Heart left ventricle (tissue), 16 donors: ENCODE measurements at regions not wholly inside any gene's neighbourhood (a gene's known extent, or its start where the extent isn't known, plus 50 kb on each side); places are given as distances from the start of the nearest gene placed in this dataset.

Source experiments
- ATAC-seq, 4 donors: fragments of 200-7000 bp; cut with Tn5 transposase; one replicate each; pipeline ENCODE4 v1.9.1; 2020 to 2022; ENCODE audit warnings: moderate library complexity in 4 of 4, mild to moderate bottlenecking in 3 of 4, moderate number of reproducible peaks in 1 of 4
- DNase-seq, 5 donors: peaks; one replicate each; pipeline ENCODE4 v3.0.0-alpha.2; 2020
- H3K27ac ChIP-seq, 12 donors: fragments of 200-600 bp; sonication (generic) in 4 of 12; one replicate each; pipeline versions ENCODE4 v1.5.0 to v1.8.0; 2016 to 2022; ENCODE audit warnings: mild to moderate bottlenecking in 2 of 12
- H3K27me3 ChIP-seq, 9 donors: fragments of 200-600 bp; sonication (generic) in 2 of 9; one replicate each; pipeline versions ENCODE4 v1.5.1 to v1.8.0; 2016 to 2022; ENCODE audit warnings: mild to moderate bottlenecking in 3 of 9
- H3K36me3 ChIP-seq, 9 donors: fragments of 200-600 bp; sonication (generic) in 2 of 9; one replicate each; pipeline versions ENCODE4 v1.5.0 to v1.8.0; 2018 to 2022; ENCODE audit warnings: mild to moderate bottlenecking in 2 of 9
- H3K4me1 ChIP-seq, 12 donors: fragments of 200-600 bp; sonication (generic) in 4 of 12; one replicate each; pipeline versions ENCODE4 v1.5.0 to v1.8.0; 2016 to 2022; ENCODE audit warnings: mild to moderate bottlenecking in 3 of 12
- H3K4me3 ChIP-seq, 12 donors: fragments of 200-600 bp; sonication (generic) in 4 of 12; one replicate each; pipeline versions ENCODE4 v1.5.0 to v1.8.0; 2017 to 2022; ENCODE audit warnings: mild to moderate bottlenecking in 9 of 12, moderate library complexity in 4 of 12
- H3K9me3 ChIP-seq, 12 donors: fragments of 200-600 bp; sonication (generic) in 4 of 12; one replicate each; pipeline versions ENCODE4 v1.5.0 to v1.8.0; 2016 to 2022; ENCODE audit warnings: mild to moderate bottlenecking in 1 of 12
- POLR2A ChIP-seq, 2 donors: fragments of 450-650 bp; IDR thresholded peaks; one replicate each; pipeline ENCODE4 v1.6.1; 2017; ENCODE audit warnings: antibody characterized with exemption in 2 of 2, mild to moderate bottlenecking in 2 of 2, moderate library complexity in 2 of 2
- WGBS, 4 donors: extraction: QIAGEN DNeasy Blood & Tissue Kit in 2 of 4; methylation state at CpG; one replicate each; pipeline versions ENCODE4 v1.1.5 to v1.1.7; 2013 to 2018; 5-methylcytosine and 5-hydroxymethylcytosine counted together
- intact Hi-C, 10 donors: fragments of 100-400 bp; cut with DNase I; formaldehyde crosslinking; loops; one replicate each; pipeline versions ENCODE4 v1.11.1 to v1.14.2; 2022
- TF ChIP-seq, protein P1 (sequence below), 12 donors: fragments of 200-600 bp; sonication (generic) in 4 of 12; IDR thresholded peaks; one replicate each; pipeline versions ENCODE4 v1.5.0 to v1.8.0; 2018 to 2022; ENCODE audit warnings: antibody characterized with exemption in 12 of 12, mild to moderate bottlenecking in 5 of 12
- donor health status: ischemic (EF 13 %, LVEDD 7.1; RV severe dilation, severe dysfunction).
- donor health status: healthy with polysubstance abuse.
- donor health status: DM: no; HTN: yes; CAD: no.
- donor health status: DM: no; HTN: no; CAD: no.
- donor health status: ischemic (EF 25% LVEDD 6.9; RV normal size, moderate dysfunction).
- donor health status: ischemic (EF 25% LVEDD 5.7; RV mildly dilated, moderate dysfunction).
- donor health status: healthy.
- donor health status: DM: yes; HTN: yes; CAD: no.
- donor health status: ischemic (EF 35%, LVEDD 5.7; RV mildly dilated, moderate dysfunction).
- donor health status: nonischemic (EF 11% LVEDD 7.7; RV severe dilation, severe dysfunction).
- donor health status: DM: yes; HTN: yes; CAD: no.
- donor health status: PGD.
- donor health status: ischemic (EF 29% LVEDD 5.4; RV normal size, mild dysfunction).
- donor health status: nonischemic (EF 23%, LVEDD 6.1; RV moderate dilation, normal function).

DNA sequence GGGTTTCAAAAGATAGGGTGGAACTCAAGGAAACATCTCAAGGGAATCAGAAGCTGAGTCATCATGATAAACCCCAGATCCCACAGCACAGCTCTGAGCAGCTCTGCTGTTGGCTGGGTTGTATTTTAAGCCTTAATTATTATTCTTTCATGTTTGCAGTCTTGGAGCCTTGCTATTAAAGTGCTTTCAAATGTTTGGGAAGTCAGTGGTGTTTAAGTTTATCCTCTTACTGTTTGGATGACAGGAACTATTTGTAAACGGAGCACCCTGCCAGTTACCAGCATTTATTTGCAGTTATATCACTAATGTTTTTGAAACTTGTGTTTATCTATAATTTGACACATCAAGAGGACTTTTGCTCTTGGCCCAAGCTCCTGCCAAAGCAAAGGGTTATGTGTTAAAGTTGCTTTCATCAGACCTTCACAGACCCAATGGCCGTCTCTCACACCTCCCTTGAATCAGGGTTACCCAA is 141.1 kb upstream of the SPDL1 start:
- ATAC-seq (no peak), DNase-seq (no peak)
- Histone ChIP-seq H3K27ac (no peak overlapping the region), H3K27me3 (peaks cover 0 to 9% (median 0%) of the 10 kb centered on the region in 9 donors), H3K36me3 (no peaks in the 10 kb centered on the region), H3K4me3 (no peak overlapping the region), H3K9me3 (no peaks in the 10 kb centered on the region), H3K4me1 (peaks cover 0 to 19% (median 9%) of the 10 kb centered on the region in 12 donors)
- TF ChIP-seq POLR2A (IDR thresholded peaks at IDR 0.05), result no peak
- TF ChIP-seq, protein P1, sequence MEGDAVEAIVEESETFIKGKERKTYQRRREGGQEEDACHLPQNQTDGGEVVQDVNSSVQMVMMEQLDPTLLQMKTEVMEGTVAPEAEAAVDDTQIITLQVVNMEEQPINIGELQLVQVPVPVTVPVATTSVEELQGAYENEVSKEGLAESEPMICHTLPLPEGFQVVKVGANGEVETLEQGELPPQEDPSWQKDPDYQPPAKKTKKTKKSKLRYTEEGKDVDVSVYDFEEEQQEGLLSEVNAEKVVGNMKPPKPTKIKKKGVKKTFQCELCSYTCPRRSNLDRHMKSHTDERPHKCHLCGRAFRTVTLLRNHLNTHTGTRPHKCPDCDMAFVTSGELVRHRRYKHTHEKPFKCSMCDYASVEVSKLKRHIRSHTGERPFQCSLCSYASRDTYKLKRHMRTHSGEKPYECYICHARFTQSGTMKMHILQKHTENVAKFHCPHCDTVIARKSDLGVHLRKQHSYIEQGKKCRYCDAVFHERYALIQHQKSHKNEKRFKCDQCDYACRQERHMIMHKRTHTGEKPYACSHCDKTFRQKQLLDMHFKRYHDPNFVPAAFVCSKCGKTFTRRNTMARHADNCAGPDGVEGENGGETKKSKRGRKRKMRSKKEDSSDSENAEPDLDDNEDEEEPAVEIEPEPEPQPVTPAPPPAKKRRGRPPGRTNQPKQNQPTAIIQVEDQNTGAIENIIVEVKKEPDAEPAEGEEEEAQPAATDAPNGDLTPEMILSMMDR (IDR thresholded peaks at IDR 0.05), result no peak
- intact Hi-C loops, result no loop called here
- 7 to 27% (median 18%) methylated on average over 2 of the region's 2 CpGs for WGBS, 4 donors

DNA sequence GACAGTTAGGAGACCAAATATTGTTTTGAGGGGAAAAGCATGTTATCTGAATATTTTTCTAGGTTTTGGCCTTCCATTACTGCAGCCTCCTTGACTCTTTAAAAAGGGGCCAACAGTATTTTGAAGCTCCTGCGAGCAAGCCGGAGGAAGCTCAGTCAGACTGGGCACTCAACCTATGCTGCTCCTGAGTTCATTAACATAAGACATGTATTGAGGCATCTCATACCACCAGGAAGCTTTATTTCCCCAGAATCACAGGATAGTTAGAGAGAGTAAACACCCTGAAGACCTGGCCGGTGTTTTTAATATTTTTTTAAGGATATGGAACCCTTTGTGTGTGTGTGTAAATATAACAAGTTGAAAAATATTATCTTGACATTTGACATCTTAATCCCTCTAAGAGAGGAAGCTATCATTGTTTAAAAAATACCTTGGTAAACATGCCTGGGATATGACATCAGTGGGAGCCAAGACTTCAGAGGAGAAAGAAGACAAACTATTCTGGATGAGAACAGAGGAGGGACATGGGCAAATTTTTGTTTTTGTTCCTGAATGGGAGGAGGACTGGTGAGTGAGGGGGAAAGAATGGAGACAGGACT is 139.3 kb upstream of the SLIT3 start:
- TF ChIP-seq, protein P1 (IDR thresholded peaks at IDR 0.05), result no peak
- no peak for TF ChIP-seq POLR2A (IDR thresholded peaks at IDR 0.05)
- DNase-seq (no peak), ATAC-seq (no peak)
- WGBS, 4 donors, result 54 to 68% (median 65%) methylated on average over 3 of the region's 3 CpGs
- Histone ChIP-seq H3K27ac (no peak overlapping the region), H3K4me1 (peaks cover 0 to 19% (median 9%) of the 10 kb centered on the region in 12 donors), H3K27me3 (peaks cover 0 to 12% (median 0%) of the 10 kb centered on the region in 9 donors), H3K4me3 (no peak overlapping the region), H3K9me3 (no peaks in the 10 kb centered on the region), H3K36me3 (no peaks in the 10 kb centered on the region)
- intact Hi-C loops, result no loop called here

DNA sequence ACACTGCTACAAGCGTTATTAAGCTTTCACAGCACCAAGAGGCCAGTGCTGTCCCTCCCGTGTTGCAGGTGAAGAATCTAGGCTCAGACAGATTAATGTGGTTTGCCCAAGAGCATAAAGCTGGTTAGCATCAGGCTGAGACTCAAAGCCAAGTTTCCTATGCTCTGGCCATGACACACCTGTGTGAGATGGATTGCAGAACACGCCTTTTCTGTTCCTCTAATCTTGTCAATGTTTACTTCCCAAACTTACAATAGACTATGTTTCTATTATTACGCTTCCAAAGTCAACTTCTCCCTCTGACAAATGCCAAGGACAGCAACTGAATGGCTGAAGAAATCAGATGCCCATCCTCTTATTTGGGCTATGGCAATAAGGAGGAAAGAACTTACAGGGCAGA is 138.4 kb upstream of the SLIT3 start:
- no peaks in the 10 kb centered on the region for H3K9me3 ChIP-seq

DNA sequence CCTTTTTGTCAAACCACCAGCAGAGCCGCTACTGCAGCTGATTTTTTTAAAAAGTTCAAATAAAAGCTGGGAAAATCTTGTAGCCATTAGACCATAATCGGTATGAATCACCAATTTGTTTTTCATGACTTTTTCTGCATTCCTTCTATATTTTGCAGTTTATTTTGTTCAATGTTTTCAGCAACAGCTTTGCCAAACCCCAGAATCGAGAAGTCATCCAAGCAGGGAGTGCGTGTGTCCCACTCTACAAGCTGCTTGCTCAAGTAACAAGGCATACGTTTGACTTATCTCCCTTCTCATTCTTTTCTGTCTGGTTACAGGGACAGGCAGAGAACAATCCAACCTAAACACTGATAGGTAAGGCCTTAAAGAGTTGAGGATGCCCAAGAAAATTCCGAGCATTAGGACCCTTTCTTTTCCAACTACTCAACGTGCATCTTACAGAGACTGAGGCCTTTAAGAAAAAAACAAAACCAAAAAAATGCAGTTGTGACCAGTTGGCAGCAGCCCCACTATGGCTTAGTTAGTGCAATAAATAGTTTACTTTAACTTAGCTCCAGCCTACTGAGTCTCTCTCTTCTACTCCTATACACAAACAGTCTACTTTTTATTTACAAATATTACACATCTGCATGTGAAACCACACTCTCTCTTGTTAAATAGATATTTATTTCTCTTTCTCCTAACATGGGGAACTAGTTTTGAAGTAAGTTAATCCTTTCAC is 134.7 kb upstream of the SLIT3 start:
- Histone ChIP-seq H3K4me1 (peaks cover 0 to 4% (median 0%) of the 10 kb centered on the region in 12 donors), H3K36me3 (no peaks in the 10 kb centered on the region), H3K9me3 (no peaks in the 10 kb centered on the region), H3K4me3 (no peak overlapping the region), H3K27me3 (peaks cover 0 to 12% (median 0%) of the 10 kb centered on the region in 9 donors), H3K27ac (no peak overlapping the region)
- 72 to 78% (median 73%) methylated on average over 7 of the region's 7 CpGs for WGBS, 4 donors
- TF ChIP-seq, protein P1 (IDR thresholded peaks at IDR 0.05), result no peak
- TF ChIP-seq POLR2A (IDR thresholded peaks at IDR 0.05), result no peak
- intact Hi-C loops, result no loop called here
- ATAC-seq, result no peak
- no peak for DNase-seq

More for the DNA sequence above, 138.4 kb upstream of the SLIT3 start:
- DNase-seq, result no peak
- Histone ChIP-seq H3K36me3 (no peaks in the 10 kb centered on the region), H3K27ac (no peak overlapping the region), H3K27me3 (peaks cover 0 to 12% (median 0%) of the 10 kb centered on the region in 9 donors), H3K4me3 (no peak overlapping the region), H3K4me1 (peaks cover 0 to 19% (median 9%) of the 10 kb centered on the region in 12 donors)
- ATAC-seq, result no peak
- intact Hi-C loops, result no loop called here
- WGBS, 4 donors, result 66 to 74% (median 69%) methylated on average over 4 of the region's 4 CpGs
- no peak for TF ChIP-seq POLR2A (IDR thresholded peaks at IDR 0.05)
- TF ChIP-seq, protein P1 (IDR thresholded peaks at IDR 0.05), result no peak
